ENCODE measurements at regions not wholly inside any gene's neighbourhood (a gene's known extent, or its start where the extent isn't known, plus 50 kb on each side); places are given as distances from the start of the nearest gene placed in this dataset.

DNA sequence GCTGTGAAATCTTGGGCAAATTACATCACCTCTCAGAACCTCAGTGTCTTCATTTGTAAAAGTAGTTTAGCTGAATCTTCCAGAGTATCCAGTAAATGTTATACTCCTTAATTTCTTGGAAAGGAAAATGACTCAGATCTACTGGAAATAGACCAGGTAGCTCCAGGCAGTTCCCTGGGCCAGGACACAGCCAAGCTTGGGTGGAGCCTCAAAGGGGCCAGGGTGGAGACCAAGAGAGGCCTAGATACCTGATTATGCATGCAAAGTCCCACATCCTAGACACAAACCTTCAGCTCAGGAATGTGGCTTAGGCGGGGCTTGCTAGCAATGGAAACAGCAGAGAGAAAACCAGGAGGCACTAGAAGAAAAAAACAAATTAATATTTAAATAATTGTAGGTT, 272.8 kb downstream of the MAFB start:
- TF ChIP-seq TCF7 (CRISPR knock-in tag; IDR thresholded peaks at IDR 0.05; ENCODE audit: low read depth) = no peak
- TF ChIP-seq, protein P1, sequence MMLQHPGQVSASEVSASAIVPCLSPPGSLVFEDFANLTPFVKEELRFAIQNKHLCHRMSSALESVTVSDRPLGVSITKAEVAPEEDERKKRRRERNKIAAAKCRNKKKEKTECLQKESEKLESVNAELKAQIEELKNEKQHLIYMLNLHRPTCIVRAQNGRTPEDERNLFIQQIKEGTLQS (CRISPR knock-in tag; conservative IDR thresholded peaks at IDR 0.05) = no peak
- no peak for TF ChIP-seq NR2C2 (CRISPR knock-in tag; IDR thresholded peaks at IDR 0.05)
- TF ChIP-seq ZNF232 (CRISPR knock-in tag; IDR thresholded peaks at IDR 0.05) = no peak

Data from WTC11 (cell line).